ENCODE measurements at regions not wholly inside any gene's neighbourhood (a gene's known extent, or its start where the extent isn't known, plus 50 kb on each side); places are given as distances from the start of the nearest gene placed in this dataset.
A peak's percentile ranks its signal among the peaks of the same experiment; 100 is the strongest.

DNA sequence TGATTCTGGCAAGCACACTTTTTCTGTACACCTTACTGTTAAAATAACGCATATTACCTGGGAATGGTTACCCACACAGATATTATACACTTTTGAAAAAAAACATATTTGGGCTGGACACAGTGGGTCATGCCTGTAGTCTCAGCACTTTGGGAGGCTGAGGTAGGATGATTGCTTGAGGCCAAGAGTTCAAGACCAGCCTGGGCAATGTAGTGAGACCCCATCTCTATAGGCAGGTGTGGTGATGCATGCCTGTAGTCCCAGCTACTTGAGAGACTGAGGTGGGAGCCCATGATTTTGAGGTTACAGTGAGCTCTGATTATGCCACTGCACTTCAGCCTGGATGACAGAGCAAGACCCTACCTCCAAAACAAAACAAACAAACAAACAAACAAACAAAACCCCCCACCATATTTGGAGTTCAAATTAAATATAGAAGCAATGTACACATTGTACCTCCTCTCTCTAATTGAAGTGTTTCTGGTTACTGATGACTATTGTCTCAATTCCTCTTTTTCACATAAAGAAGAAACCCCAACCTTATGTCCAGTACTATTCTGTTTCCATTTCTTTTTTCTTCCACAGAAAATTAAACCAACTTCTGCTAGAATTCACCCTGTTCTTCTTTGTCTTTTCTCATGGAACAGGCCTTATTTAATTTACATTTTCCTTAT lies 152.6 kb upstream of the UMPS start:
- DNase-seq (ENCODE audit: low spot score in 2 of 2) (no peak), ATAC-seq (no peak)
- H3K4me3 Mint-ChIP-seq: no peak overlapping the region
- H3K9me3 Mint-ChIP-seq: no peaks in the 10 kb centered on the region
- no peaks in the 10 kb centered on the region for H3K4me1 Mint-ChIP-seq
- no peak overlapping the region for H3K27ac Mint-ChIP-seq
- no peaks in the 10 kb centered on the region for H3K36me3 Mint-ChIP-seq

DNA sequence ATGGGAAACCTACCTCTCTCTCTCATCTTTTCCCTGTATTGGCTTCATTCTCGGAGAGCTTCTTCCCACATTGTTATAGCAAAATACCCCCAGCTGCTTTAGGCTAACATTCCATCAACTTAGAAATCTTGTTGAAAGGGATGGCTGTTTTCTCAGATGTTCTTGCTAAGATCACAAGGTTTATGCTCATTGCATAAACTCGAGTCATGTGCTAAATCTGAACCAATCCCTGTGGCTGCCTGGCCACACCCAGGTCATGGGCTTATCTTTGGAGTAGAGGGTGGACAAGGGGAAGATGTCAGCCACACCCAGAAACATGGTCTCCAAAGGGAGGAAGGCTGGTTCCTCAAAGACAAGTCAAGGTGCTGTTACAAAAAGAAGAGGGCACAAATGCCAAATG lies 150.6 kb upstream of the UMPS start:
- DNase-seq (ENCODE audit: low spot score in 2 of 2): no peak
- no peaks in the 10 kb centered on the region for H3K9me3 Mint-ChIP-seq
- no peaks in the 10 kb centered on the region for H3K4me1 Mint-ChIP-seq
- ATAC-seq: no peak
- H3K36me3 Mint-ChIP-seq: no peaks in the 10 kb centered on the region
- no peak overlapping the region for H3K4me3 Mint-ChIP-seq
- no peak overlapping the region for H3K27ac Mint-ChIP-seq

DNA sequence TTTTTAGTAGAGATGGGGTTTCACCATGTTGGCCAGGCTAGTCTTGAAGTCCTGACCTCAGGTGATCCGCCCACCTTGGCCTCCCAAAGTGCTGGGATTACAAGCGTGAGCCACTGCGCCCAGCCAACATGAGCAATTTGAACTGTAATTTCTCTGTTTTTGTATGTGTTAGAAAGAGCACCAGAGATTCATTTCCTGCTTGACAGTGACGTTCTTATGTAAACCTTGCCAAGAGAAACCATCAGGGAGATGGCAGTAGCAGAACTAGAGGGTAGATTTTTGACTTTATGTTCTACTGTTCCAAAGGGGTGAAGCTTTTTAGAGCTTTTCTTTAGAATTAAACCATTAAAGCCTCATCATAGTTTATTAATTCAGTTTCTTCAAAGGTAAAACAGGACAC lies 148.1 kb upstream of the UMPS start:
- no peak overlapping the region for H3K27ac Mint-ChIP-seq
- no peak for DNase-seq (ENCODE audit: low spot score in 2 of 2)
- no peaks in the 10 kb centered on the region for H3K36me3 Mint-ChIP-seq
- H3K4me1 Mint-ChIP-seq: peaks cover 7% of the 10 kb centered on the region
- H3K4me3 Mint-ChIP-seq: no peak overlapping the region
- no peaks in the 10 kb centered on the region for H3K9me3 Mint-ChIP-seq
- no peak for ATAC-seq

DNA sequence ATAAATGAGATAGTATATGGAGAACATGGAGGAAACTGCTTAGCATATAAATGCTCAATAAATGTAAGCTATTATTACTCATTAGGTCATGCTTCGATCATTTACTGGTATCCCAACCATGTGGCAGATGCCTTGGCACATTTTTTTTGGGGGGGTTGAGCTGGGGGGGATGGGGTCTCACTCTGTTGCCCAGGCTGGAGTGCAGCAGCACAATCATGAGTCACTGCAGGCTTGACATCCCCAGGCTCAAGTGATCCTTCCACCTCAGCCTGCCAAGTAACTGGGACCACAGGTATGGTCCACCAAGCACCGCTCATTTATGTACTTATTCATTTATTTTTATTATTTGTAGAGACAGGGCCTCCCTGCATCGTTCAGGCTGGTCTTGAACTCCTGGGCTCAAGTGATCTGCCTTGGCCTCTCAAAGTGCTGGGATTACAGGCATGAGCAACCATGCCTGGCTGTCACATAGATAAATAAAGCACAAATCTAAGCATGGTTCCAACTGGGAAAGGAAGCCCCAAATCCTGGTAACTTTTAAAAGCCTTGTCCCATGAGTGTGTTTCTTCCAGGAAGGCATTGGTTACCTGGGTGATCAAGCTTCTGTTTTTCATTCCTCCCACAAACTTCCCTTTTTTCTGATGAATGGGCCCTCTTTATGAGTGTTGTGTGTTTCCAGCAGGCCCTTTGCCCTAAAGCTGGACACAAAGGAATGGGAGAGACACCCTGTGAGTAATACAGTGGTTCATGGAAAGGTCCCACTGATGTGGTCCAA lies 147.4 kb upstream of the UMPS start:
- no peaks in the 10 kb centered on the region for H3K36me3 Mint-ChIP-seq
- DNase-seq (ENCODE audit: low spot score in 2 of 2): no peak
- no peak overlapping the region for H3K4me3 Mint-ChIP-seq
- H3K4me1 Mint-ChIP-seq: peaks cover 7% of the 10 kb centered on the region
- no peak overlapping the region for H3K27ac Mint-ChIP-seq
- no peak for ATAC-seq
- no peaks in the 10 kb centered on the region for H3K9me3 Mint-ChIP-seq

DNA sequence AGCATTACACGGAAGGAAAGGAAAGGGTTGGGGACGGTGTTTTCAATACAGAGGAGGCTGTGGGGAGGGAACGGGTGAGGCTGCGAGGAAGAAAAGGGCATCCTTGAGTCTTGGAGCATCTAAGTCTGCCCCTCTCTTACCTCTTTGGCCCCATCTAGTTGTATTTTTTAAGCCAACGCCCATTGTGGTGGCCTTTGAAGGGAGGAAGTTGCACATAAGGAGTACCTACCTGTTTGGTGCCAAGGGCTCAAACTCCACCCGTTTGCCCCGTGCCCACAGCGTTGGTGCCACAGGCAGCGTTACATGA lies 146.1 kb upstream of the UMPS start:
- H3K4me3 Mint-ChIP-seq: peak overlapping the region; percentile 19
- no peaks in the 10 kb centered on the region for H3K9me3 Mint-ChIP-seq
- H3K4me1 Mint-ChIP-seq: peaks cover 7% of the 10 kb centered on the region
- H3K36me3 Mint-ChIP-seq: no peaks in the 10 kb centered on the region
- ATAC-seq: peak; percentile 25
- no peak for DNase-seq (ENCODE audit: low spot score in 2 of 2)
- no peak overlapping the region for H3K27ac Mint-ChIP-seq

DNA sequence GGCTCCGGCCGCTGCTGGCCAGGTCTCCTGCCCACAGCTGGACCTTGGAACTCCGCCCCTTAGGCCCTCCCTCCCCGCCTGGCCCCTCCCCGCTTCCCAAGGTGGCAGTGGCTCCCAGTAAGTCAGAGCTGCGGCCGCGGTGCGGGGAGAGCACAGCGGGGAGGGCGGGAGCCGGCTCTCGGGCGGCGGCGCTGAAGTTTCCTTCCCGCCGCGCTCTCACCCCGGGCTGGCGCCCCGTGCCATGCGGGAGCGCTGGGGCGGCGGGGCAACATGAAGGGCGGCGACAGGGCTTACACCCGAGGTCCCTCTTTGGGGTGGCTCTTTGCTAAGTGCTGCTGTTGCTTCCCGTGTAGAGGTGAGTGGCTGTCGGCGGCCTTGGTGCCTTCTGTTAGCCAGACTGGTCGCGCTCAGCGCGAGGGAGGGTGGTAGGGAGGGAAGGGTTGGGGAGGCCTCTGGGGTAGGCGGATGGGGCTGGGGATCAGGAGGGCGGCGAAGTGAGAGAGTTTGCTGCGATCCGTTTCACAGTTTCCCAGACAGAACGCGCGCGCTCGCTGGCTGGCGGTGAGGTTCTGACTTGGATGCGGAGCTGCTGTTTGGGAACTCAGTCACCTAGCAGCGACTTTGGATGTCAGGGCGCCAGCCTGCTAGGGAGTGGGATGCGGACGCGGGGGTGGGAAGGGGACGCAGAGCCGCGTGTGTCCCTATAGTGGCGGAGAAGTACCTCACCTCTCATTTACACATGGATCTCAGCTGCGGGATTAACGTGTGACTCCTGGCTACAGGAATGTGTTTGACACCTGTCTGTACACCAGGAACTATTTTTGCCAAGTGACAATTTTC lies 145.5 kb upstream of the UMPS start:
- H3K27ac Mint-ChIP-seq: no peak overlapping the region
- H3K36me3 Mint-ChIP-seq: no peaks in the 10 kb centered on the region
- H3K4me3 Mint-ChIP-seq: peak overlapping the region; percentile 48
- peak; percentile 53 for ATAC-seq
- no peak for DNase-seq (ENCODE audit: low spot score in 2 of 2)
- H3K9me3 Mint-ChIP-seq: no peaks in the 10 kb centered on the region
- H3K4me1 Mint-ChIP-seq: peaks cover 7% of the 10 kb centered on the region

DNA sequence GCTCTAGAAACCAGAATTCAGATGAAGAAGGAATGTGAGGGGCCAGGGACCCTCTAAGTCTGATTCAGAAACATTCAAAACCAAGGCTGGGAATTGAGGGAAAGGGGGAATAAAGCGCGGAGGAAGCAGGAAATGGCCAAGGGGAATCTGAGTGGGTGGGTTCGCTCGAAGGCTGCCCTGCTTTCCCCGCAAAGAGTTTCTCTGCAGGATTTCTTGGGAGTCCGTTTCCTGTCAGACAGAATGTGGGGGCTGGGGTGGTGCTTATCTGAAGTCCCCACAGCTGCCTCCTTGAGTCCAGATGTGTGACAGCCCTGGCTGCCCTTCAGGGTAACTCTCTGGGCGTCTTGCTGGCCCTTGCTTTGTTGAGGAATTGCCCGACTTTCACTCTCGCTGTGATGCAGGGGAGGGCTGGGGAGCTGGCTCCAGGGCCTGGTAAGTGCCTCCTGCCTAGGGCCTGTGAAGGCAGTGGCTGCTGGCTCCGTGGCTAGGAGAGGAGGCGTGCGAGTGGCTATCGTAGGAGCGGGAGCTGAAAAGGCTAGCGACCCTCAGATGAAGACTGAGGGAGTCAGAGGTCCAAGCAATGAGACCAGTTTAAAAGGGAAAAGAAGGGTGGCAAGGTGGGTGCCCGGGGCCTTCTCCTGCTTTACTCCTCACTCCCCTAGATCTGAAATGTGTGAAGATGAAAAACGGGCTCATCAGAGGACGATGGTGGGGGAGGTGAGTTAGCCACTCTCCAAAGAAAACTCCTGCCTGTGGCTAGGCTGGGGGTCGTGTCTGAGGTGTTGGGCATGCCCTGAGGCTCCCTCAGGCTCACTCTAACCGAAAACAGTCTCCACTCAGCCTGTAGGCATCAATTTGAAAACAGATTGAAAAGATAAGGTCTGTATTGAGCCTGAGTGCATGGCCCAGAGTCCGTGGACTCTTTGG lies 143.9 kb upstream of the UMPS start:
- DNase-seq (ENCODE audit: low spot score in 2 of 2): no peak
- Mint-ChIP-seq H3K36me3 (no peaks in the 10 kb centered on the region), H3K4me1 (peaks cover 7% of the 10 kb centered on the region), H3K4me3 (no peak overlapping the region), H3K27ac (no peak overlapping the region), H3K9me3 (no peaks in the 10 kb centered on the region)
- ATAC-seq: no peak

DNA sequence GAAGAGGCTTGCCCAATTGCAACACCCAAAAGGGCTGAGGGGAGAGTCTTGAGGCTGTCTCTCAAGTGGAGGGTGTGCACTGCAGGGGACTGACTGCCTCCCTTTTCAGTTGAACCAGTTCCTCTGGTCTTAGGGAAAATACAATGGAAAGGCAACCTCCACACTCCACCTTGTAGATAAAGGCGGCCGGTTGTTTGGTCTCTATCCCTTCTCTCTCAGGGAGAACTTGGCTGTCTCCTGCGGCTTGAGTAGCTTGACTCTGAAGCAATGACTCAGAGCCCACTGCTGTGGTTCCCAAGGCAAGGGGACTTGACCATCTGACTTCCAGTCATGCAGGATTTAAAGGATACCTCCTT lies 143.2 kb upstream of the UMPS start:
- no peak overlapping the region for H3K27ac Mint-ChIP-seq
- ATAC-seq (no peak), DNase-seq (ENCODE audit: low spot score in 2 of 2) (no peak)
- H3K4me1 Mint-ChIP-seq: peaks cover 7% of the 10 kb centered on the region
- H3K4me3 Mint-ChIP-seq: no peak overlapping the region
- H3K36me3 Mint-ChIP-seq: no peaks in the 10 kb centered on the region
- H3K9me3 Mint-ChIP-seq: no peaks in the 10 kb centered on the region

DNA sequence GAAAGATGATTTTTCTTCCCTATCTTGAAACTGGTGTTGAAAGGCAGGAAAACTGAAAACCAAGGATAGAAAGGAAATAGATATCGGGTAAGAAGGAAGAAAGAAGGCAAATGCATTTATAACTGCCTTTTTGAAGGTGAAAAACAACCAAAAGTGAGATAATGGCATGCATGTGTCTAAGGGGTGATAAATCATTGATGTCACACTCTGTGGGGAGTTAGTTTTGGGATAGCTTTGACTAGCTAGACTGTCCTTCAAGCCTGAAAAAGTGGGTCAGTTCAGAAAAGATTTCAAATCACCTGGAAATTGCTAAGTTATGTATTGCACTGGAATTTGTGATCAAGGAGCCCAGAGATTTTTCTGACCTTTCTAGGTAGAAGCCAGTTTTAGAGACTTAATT lies 142.2 kb upstream of the UMPS start:
- Mint-ChIP-seq H3K27ac (no peak overlapping the region), H3K36me3 (no peaks in the 10 kb centered on the region), H3K4me1 (peaks cover 7% of the 10 kb centered on the region), H3K4me3 (no peak overlapping the region), H3K9me3 (no peaks in the 10 kb centered on the region)
- DNase-seq (ENCODE audit: low spot score in 2 of 2) (no peak), ATAC-seq (no peak)

DNA sequence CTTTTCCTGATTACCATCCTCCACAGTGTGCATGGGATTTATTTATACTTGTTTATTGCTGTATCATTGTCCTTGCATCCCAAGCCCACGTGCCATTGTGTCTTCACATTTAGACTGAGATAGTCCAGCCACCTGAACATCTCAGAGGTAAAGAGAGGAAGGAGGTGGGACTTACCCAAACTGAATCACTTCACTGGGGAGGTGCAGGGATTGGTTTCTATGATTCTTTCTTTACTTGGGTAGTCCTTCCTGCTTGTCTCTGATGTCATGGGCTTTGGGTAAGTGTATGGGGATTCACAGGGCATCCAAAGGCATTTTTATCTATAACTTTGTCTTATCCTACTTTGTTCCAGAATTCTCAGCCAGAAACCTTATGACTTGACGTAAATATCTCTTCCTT lies 141.5 kb upstream of the UMPS start:
- H3K4me1 Mint-ChIP-seq: peaks cover 7% of the 10 kb centered on the region
- H3K4me3 Mint-ChIP-seq: no peak overlapping the region
- H3K27ac Mint-ChIP-seq: no peak overlapping the region
- H3K9me3 Mint-ChIP-seq: no peaks in the 10 kb centered on the region
- no peaks in the 10 kb centered on the region for H3K36me3 Mint-ChIP-seq
- no peak for ATAC-seq
- DNase-seq (ENCODE audit: low spot score in 2 of 2): no peak

DNA sequence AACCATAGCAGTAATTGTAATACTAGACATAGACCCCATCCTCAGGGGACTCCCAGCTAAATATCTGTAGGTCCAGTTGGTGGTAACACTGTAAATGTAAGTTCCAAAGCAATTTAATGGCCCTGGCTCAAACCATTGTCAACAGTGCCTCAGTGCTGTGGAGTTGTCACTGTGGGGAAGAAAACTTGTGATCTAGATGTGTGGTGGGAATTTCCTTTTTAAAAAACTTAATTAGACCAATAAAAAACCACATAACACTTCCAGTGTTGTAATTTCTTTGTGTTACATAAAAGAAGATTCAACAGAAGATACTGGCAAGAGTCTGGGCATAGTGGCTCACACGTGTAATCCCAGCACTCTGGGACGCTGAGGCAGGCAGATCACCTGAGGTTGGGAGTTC lies 138.6 kb upstream of the UMPS start:
- Mint-ChIP-seq H3K36me3 (no peaks in the 10 kb centered on the region), H3K27ac (no peak overlapping the region), H3K4me3 (no peak overlapping the region), H3K9me3 (no peaks in the 10 kb centered on the region), H3K4me1 (no peaks in the 10 kb centered on the region)
- ATAC-seq (no peak), DNase-seq (ENCODE audit: low spot score in 2 of 2) (no peak)

DNA sequence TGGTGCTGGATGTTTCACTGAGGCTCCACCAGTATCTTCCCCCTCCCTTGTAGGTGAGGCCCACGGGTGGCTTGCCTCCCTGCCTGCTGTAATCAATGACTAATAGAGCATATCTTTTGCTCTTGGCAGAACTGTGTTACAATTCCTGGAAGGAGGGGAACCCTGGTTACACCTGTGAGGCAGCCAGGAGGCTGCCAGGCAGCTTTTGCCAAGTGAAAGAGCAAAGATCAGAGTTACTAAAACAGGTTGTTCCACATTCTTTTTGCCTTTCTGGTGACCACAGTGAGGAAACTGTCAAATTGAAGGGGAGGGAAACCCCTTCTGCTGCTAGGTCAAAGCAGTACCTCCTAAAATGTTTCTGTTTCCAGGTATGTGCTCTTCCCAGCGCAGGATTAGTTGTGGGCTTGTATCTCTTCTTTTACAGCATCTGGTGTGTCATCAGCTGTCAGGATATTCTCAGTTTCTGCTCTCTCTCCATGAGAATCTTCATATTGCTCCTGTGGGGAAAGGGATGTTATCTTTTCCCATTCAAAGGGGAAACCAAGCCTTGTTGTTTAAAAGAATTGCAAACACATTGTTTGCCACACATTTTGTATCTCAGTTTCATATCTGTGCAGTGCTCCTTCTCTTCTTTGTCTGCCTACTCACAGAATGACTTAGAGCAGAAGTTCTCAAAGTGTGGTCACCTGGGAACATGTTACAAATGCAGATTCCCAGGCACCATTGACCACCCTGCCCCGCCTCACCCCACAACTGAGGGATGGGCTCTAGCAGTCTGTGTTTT lies 137.4 kb upstream of the UMPS start:
- Mint-ChIP-seq H3K4me1 (no peaks in the 10 kb centered on the region), H3K9me3 (no peaks in the 10 kb centered on the region), H3K4me3 (no peak overlapping the region), H3K36me3 (no peaks in the 10 kb centered on the region), H3K27ac (no peak overlapping the region)
- ATAC-seq (peak; percentile 55), DNase-seq (ENCODE audit: low spot score in 2 of 2) (no peak)

DNA sequence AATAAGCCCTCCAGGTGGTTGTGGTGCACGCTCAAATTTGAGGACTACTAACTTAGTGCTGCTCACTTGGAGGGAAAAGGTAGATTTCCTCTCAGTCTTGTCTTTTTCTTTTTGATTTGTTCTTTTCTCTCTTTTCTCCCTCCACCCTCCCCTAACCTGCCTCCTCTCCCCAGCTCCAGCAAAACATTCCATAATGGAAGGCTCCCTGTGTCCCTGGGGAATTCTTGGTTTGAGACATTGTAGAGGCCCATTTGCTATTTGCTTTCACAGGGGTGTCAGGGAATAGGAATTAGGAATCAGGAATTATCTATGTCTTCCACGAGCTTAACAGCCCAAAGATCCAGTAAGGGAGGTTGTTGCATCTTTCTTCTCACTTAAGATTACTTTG lies 136.8 kb upstream of the UMPS start:
- no peaks in the 10 kb centered on the region for H3K36me3 Mint-ChIP-seq
- no peak overlapping the region for H3K27ac Mint-ChIP-seq
- no peaks in the 10 kb centered on the region for H3K4me1 Mint-ChIP-seq
- no peak overlapping the region for H3K4me3 Mint-ChIP-seq
- no peaks in the 10 kb centered on the region for H3K9me3 Mint-ChIP-seq
- ATAC-seq: no peak
- no peak for DNase-seq (ENCODE audit: low spot score in 2 of 2)

DNA sequence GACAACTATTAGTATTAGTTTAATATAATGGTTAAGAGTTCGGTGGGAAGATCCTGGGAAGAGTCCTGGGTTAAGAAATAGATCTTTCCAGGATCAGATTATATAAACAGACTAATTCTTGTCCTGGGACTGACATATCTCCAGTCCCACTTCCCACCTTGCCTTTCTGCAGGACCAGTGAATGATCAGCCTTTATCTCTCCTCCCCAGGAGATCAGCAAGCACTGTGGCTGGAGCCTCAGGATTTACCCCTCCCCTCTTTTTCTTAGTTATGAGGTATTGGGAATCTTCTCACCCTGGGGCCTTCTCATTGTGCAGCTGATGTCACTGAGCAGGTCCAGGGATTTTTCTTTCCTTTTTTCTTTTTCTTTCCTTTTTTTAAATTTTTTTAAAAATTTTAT lies 135.7 kb upstream of the UMPS start:
- H3K9me3 Mint-ChIP-seq: no peaks in the 10 kb centered on the region
- DNase-seq (ENCODE audit: low spot score in 2 of 2): no peak
- no peaks in the 10 kb centered on the region for H3K4me1 Mint-ChIP-seq
- H3K4me3 Mint-ChIP-seq: no peak overlapping the region
- H3K27ac Mint-ChIP-seq: no peak overlapping the region
- no peaks in the 10 kb centered on the region for H3K36me3 Mint-ChIP-seq
- ATAC-seq: no peak

Data from stimulated activated effector memory CD8-positive, alpha-beta T cell treated with anti-CD3 and anti-CD28 coated beads, Interleukin-12 subunit alpha, Interleukin-12 subunit beta, amount 100 ng/mL, for 72 hours (primary cell).